ENCODE measurements at regions not wholly inside any gene's neighbourhood (a gene's known extent, or its start where the extent isn't known, plus 50 kb on each side); places are given as distances from the start of the nearest gene placed in this dataset.

DNA sequence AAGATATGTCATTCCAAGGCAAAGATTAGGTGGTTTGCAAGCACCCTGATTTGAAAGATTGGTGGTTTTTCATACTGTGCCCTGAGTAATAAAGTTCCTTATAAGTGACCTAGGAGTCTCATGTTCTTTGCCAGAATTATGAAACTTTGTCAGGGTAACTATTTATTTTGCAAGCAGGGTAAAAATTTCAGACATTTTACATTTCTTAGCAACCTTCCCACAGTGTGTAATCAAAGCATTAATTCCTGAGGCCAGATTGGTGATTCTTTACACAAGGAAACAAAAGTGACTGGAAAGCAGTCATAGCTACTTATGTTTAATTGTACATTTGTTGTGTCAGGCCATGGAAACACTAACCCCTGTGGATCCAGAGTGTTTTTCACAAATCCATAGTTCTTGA is 998.0 kb upstream of the B3GALT2 start:
- no peak for DNase-seq

DNA sequence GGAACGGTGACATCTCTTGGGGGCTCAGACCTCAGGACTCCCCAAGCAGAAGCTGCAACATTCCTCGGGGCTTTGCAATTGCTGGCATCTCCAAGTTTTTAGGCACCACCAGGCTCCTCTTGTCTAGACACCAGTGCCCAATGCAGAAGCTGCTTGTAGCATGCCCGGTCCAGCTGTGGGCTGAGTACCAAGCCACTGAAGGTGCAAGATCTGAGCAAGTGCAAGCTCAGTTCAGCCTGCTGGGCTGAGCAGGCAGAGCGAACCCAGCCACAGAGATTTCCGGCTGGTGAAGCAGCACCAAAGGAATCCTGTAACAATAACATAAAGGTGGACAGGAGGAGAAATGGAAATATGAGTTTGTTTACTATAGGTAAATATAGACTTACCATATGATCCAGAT is 995.4 kb upstream of the B3GALT2 start:
- no peak for DNase-seq

GRCh38 chr1:194176212-194176611 is 989.8 kb upstream of the B3GALT2 start:
- no peak for DNase-seq

DNA sequence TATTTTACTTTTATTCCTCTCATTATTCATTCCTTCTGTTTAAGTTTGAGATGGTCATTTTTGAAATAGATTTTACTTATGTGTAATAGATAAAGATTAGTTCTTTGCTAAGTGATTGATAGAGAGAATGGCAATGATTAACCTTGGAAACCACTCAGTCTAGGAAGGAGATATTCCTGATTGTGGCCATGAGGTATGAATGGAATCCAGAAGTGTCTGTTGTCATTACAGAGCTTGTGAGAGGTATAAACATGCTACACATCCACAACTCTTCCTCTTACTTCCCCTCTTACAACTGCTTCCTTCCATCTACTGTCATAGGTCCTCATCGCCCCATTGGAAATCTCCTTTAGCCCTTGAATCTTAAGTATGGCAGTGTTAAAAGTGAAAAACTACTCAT is 988.8 kb upstream of the B3GALT2 start:
- DNase-seq, result no peak

DNA sequence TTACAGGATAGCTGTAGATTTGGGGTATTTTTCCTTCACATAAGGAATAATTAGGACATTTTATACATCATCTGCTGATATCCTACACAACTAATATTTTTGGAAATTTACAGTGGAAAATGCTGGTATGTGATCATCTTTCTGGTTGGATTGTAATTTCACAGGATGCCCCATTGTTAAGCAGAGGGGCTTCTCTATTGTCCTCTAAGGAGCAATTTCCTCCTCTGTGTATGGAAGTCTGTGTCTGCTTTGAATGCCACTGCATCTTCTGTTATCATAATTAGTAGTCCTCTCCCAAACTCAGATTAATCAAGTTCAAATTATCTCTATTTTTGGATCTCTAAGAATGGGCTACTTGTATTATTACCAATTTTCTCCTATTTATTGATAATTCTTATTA is 988.1 kb upstream of the B3GALT2 start:
- no peak for DNase-seq

DNA sequence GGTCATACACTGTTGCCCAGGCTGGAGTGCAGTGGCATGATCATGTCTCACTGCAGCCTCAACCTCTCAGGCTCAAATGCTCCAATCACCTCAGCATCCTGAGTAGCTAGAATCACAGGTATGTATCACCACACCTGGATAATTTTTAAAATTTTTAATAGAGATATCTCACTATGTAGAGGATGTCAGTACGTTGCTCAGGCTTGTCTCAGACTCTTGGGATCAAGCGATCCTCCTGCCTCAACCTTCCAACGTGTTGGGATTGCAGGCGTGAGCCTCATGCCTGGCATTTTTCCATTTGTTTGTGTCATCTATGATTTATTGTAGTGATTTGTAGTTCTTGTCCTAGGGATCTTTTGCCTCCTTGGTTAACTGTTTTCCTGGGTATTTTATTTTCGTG is 985.2 kb upstream of the B3GALT2 start:
- DNase-seq, result no peak

- DNase-seq, result no peak
These were observed 981.7 kb upstream of the B3GALT2 start for GRCh38 chr1:194167956-194168640.

DNA sequence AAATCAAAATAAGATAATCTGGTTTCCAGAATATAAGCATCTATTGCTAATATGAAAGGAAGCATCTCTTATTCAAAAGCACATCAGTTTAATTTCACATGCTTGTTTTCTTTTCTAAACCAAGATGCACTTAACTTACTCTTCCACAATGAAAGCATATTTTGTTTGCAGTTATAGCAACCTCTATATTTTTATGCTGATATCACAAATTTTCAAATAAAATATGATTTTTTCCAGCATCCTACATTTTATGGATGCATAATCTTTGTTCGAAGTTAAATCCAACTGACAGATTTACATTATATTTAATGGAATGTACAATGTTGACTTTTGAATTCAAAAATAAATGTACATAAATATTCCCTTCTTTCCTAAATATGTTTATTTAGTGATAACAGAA is 978.3 kb upstream of the B3GALT2 start:
- no peak for DNase-seq

GRCh38 chr1:194161591-194161990 is 975.2 kb upstream of the B3GALT2 start:
- no peak for DNase-seq

GRCh38 chr1:194159941-194160340 is 973.5 kb upstream of the B3GALT2 start:
- DNase-seq, result no peak

DNA sequence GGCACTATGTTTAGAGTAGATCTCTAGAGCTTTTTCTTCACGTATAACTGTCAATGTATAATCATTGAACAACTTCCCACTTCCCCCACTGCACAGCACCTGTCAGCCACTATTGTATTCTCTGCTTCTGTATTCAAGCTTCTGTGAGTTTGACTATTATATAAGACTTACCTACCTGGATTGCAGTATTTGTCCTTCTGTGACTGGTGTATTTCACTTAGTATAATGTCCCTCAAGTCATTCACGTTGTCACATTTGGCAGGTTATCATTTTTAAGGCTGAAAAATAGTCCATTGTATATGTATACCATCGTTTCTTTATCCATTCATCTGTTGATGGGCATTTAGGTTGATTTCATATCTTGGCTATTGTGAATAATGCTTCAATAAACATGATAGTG is 969.5 kb upstream of the B3GALT2 start:
- no peak for DNase-seq

DNA sequence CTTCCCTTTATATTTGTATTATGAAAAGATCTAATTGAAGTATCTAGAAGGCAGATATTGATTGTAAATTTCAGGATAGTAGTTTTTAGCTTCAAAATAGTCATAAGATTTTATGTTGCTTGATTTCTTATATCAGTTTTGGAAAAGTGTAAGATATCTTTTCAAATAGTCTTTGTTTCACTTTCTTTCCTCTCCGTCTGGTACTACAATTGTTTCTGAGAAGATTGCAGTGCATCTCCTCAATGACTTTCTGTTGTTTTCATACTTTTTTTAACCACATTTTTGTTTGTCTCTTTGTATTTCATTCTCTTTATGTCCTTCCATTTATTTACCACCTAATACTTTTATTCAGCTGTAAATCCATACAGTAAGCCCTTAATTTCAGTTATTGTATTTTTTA is 964.6 kb upstream of the B3GALT2 start:
- DNase-seq, result no peak

GRCh38 chr1:194150242-194150641 is 963.8 kb upstream of the B3GALT2 start:
- no peak for DNase-seq

DNA sequence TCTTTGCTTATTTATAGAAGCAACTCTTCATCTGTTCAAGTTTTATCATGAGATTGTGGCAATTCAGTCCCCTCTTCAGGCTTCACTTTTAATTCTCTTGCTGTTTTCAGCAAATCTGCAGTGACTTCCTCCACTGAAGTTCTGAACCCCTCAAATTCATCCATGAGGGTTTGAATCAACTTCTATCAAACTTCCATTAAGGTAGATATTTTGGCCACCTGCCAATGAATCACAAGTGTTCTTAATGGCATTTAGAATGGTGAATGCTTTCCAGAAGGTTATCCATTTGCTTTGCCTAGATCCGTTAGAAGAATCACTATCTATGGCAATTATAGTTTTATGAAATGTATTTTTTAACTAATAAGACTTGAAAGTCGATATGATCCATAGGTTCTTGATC is 946.7 kb upstream of the B3GALT2 start:
- no peak for DNase-seq

DNA sequence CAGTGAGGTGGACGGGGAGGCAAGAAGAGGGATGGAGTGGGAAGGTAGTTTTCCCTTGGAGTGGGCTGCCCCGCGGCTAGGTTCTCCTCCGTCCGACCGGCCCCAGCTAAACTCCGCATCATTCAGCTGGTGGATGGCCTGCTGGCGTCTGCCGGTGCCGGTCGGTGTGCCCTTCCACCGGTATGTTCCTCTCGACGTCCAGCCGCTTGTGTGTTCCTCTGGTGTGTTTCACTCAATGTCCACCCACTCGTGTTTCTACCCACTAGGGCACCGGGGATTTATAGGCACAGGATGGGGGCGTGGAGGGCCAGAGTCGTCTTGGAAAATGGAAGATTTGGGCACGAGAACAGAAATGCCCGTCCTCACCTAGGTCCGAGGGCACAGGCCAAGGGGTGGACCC is 931.7 kb upstream of the B3GALT2 start:
- no peak for DNase-seq

GRCh38 chr1:194117582-194117981 is 931.2 kb upstream of the B3GALT2 start:
- DNase-seq, result no peak

GRCh38 chr1:194114288-194114687 is 927.9 kb upstream of the B3GALT2 start:
- no peak for DNase-seq

GRCh38 chr1:194105381-194105780 is 919.0 kb upstream of the B3GALT2 start:
- no peak for DNase-seq

- no peak for DNase-seq
These were observed 917.9 kb upstream of the B3GALT2 start for GRCh38 chr1:194104247-194104844.

- DNase-seq, result no peak
These were observed 917.3 kb upstream of the B3GALT2 start for GRCh38 chr1:194103516-194104246.

GRCh38 chr1:194103101-194103500 is 916.7 kb upstream of the B3GALT2 start:
- DNase-seq, result no peak

- DNase-seq, result no peak
These were observed 916.2 kb upstream of the B3GALT2 start for GRCh38 chr1:194102607-194103006.

GRCh38 chr1:194084755-194085154 is 898.3 kb upstream of the B3GALT2 start:
- no peak for DNase-seq

- DNase-seq, result no peak
These were observed 895.0 kb upstream of the B3GALT2 start for GRCh38 chr1:194081444-194081843.
